Stimulated activated CD8-positive, alpha-beta memory T cell treated with anti-CD3 and anti-CD28 coated beads, Interleukin-15, amount 100 ng/mL, for 1 hour (primary cell): ENCODE measurements at regions not wholly inside any gene's neighbourhood (a gene's known extent, or its start where the extent isn't known, plus 50 kb on each side); places are given as distances from the start of the nearest gene placed in this dataset.
"Not testable (repeated sequence)": the region's sequence is repeated elsewhere in the genome, so short reads cannot be mapped to it uniquely, and the experiment has no call there.

ENCODE experiments used
- DNase-seq: peaks from one replicate; pipeline ENCODE4 v3.0.0-alpha.2; 2020; ENCODE audit warnings: low read depth

- DNase-seq = no peak
Observed at GRCh38 chr13:106096661-106097092, 438.8 kb downstream of the EFNB2 start.

- DNase-seq = no peak
Observed at GRCh38 chr13:106095919-106096318, 439.5 kb downstream of the EFNB2 start.

DNA sequence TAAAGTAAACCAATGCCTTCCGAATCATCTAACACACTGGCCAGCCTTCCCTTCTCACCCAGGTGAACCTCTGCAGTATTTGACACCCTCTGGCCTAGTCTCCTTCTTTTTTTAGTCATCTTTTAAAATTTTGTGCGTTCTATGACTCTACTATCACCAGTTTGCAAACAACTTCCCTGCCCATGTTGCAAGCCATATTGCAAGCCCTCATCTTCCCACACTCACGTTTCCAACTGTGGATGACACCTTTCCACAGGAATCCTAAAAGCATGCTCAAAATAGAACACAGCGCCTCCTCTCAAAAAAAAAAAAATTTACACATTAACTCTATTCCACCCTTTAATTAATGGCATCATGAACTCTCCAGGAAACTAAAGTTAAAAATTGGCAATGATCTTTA lies 440.1 kb downstream of the EFNB2 start:
- DNase-seq = no peak

DNA sequence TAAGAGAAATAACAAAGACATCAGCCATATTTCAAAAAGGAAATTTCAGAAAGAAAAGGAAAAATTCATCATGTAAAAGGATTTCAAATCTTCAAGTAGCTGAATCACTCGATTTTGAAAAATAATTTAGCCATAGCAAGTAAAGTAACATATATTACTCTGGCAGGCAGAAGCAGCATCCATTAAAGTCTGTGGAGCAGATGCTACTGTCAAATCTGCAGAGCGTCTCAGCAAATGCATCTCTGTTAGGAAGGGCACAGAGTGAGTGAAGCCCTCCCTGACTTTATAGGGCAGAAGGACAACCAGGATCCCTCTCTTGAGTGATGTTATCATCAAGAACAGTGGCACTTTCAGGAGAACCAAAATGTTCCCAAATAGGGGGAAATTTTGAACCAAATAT lies 445.5 kb downstream of the EFNB2 start:
- DNase-seq = no peak

GRCh38 chr13:106089261-106089980 lies 446.0 kb downstream of the EFNB2 start:
- DNase-seq = no peak

DNA sequence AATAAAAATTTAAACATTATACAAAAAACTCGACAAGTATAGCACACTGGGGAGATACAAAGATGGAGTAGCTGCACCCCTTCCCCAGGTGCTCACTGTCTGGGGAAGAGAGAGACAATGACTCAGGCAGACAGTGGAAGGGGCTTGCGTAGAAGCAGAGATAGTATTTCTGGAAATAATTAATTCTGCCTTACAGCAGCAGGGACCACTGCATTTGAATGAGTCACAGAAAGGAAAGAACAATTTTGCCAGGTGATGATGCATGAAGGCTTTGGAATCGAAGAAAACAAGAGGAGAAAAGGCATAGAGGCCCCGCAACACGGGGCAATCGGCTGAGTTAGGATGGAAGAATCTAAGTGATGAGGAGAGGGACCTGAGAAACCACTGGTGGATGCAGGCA lies 447.4 kb downstream of the EFNB2 start:
- DNase-seq = no peak

GRCh38 chr13:106087201-106087600 lies 448.3 kb downstream of the EFNB2 start:
- DNase-seq = no peak

DNA sequence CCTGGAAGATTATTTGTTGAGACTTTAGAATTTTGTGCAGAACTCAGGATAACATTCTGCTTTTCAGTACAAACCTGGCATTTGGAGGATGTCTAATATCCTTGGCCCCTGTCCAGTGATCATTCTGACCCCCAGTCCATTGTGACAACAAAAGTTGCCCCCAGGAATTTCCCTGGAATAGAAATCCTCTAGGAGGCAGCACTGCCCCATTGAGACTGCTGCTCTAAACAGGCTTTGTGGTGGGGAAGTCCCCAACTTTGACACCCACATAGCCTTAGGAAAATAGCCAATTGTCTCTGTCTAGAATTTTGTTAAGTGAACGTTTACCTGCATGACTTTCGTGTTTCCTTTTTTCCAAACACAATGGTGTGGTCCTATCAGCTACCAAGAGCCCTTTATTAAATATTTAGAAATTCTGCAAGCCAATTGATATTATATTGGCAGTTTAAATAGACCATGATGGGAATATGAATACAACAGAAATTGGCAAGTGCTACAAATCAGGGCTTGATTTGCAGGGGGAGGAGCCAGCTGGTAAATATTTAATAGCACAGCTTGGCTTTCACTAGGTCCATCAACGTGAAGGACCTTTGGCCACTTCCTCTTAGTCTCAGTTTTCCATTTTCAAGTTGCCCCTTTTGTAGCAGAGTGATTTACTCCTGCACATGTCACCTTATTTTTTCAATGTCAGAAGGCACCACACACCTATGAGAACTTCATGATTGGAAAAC lies 451.7 kb downstream of the EFNB2 start:
- DNase-seq = no peak

- DNase-seq = not testable (repeated sequence)
Observed at GRCh38 chr13:106081221-106081620, 454.2 kb downstream of the EFNB2 start.

DNA sequence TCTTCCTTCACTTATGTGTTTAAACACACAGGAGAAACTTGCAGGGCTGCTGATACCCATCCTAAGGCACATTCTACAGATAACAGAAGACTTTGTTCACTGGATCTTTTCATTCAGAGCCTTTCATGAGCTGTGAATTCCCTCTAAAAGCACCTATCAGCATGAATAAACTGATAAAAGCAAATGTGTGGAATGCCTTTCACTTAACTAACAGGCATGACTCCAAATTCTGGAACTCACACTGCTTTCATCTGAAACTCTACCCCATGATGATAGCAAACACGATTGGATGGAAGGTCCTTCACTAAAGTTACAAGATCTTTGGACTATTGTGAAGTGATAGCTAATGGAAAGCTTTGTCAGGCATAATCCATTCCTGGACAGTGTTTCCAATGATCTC lies 457.3 kb downstream of the EFNB2 start:
- no peak for DNase-seq

GRCh38 chr13:106077017-106077416 lies 458.4 kb downstream of the EFNB2 start:
- DNase-seq = no peak

- DNase-seq = no peak
Observed at GRCh38 chr13:106072014-106072413, 463.4 kb downstream of the EFNB2 start.

- no peak for DNase-seq
Observed at GRCh38 chr13:106063591-106064313, 471.7 kb downstream of the EFNB2 start.

DNA sequence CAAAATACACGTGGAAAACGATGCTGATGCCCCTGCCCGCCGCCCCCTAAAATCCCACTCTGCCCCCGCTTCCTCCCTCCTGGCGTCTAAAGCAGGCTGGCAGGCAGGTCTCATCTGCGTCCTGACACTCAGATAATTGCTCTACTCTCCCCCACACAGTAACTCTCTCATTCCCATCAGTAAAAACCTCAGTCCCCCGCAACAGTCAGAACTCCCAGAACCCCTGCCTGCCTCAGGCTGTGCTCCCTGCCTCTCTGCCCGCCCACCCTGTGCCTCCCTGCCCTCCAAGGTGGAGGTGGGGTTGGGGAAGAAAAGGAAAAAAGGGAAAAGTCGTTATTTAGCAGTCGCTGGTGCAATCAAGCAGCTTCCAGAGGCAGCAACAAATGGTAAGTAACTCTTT lies 473.7 kb downstream of the EFNB2 start:
- no peak for DNase-seq

- no peak for DNase-seq
Observed at GRCh38 chr13:106056851-106057250, 478.6 kb downstream of the EFNB2 start.

DNA sequence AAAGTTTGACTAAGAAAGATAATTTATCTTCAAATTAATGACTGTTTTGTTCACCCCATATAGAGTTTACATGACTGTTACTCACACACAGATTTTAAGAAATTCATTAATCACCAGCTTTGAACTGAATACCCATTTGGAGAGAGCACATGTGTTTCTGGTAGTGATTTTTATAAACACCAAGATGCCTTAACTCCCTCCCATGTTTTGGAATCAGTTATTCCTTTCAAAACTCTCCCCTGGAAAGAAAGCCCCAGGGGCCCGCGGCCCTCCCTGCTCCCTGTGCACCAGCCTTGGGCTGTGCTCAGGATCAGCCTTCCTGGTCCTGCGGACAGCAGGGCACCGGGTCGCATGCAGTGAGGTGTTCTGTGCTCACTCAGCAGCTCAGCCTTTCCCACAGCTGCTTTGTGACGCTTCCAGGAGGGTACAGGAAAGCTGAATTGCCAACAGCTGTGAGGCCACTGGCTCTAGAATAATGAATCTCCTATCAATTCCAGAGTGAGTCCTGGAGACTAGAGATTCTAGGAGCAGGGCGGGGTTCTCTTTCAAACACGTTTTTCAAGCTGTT lies 483.2 kb downstream of the EFNB2 start:
- no peak for DNase-seq

- DNase-seq = no peak
Observed at GRCh38 chr13:106049171-106049570, 486.3 kb downstream of the EFNB2 start.

- DNase-seq = no peak
Observed at GRCh38 chr13:106048386-106048785, 487.1 kb downstream of the EFNB2 start.

DNA sequence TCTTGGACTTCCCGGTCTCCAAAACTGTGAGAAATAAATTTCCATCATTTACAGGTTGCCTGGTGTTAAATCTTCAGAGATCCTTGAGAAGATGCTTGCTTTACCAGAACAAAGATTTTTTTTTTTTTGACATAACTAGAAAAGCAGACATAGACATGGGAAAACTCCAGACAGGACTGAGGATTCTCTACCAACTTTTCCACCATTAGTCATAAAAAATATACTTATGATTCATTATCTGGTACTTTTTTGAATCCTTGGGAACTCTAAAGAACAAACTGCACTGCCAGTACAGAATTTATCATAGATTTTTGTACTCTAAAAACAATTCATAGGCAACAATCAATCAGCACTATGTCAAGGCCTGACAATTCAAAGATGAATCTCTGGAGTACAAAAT lies 487.6 kb downstream of the EFNB2 start:
- no peak for DNase-seq

- no peak for DNase-seq
Observed at GRCh38 chr13:106042996-106043581, 492.4 kb downstream of the EFNB2 start.

GRCh38 chr13:106041445-106041844 lies 494.0 kb downstream of the EFNB2 start:
- DNase-seq = no peak

DNA sequence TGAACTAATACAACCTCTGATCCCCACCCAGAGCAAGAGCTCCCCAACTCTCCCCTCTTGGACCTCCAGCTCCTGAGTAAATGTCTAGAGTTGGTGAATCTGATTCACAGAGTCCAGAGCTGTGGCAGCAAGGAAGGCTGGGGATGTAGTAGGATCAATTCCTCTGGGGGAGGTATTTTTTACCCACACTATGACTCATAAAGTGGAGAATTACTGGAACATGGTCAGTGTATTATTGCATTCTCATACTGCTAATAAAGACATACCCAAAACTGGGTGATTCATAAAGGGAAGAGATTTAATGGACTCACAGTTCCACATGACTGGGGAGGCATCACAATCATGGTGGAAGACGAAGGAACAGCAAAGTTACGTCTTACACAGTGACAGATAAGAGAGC lies 496.7 kb downstream of the EFNB2 start:
- DNase-seq = no peak
